H1 (cell line): ENCODE measurements at regions not wholly inside any gene's neighbourhood (a gene's known extent, or its start where the extent isn't known, plus 50 kb on each side); places are given as distances from the start of the nearest gene placed in this dataset.

ENCODE experiments used
- CTCF ChIA-PET: fragments of 300-600 bp; sonication (Branson Sonifier 250); formaldehyde crosslinking; loops from one replicate; lab custom pipeline; 2021; ENCODE audit not compliant: partially characterized antibody; lab: Charles Lee
- POLR2A ChIA-PET: fragments of 300-600 bp; sonication (Branson Sonifier 250); formaldehyde crosslinking; loops from one replicate; lab custom pipeline; 2021; ENCODE audit warnings: inconsistent platforms; ENCODE audit not compliant: partially characterized antibody; lab: Charles Lee
- DNase-seq, 2 experiments: peaks; one replicate each; pipeline versions ENCODE4 v3.0.0 to v3.0.0-alpha.2; 2010 to 2022; ENCODE audit warnings: low spot score in 2 of 2, low read depth in 1 of 2, mixed read lengths in 1 of 2
- FAIRE-seq: peaks from 2 replicates; lab custom pipeline; 2011; peaks lifted over from hg19 to GRCh38; lab: Jason Lieb, UNC
- H2AFZ ChIP-seq: 2 replicates; pipeline ENCODE4 v1.8.1; 2012; ENCODE audit warnings: low read length, inconsistent platforms
- H2AK5ac ChIP-seq: 2 replicates; pipeline ENCODE4 v1.6.1; 2013; ENCODE audit warnings: low read depth, low read length
- H2BK120ac ChIP-seq: replicated peaks from 2 replicates; pipeline ENCODE3; 2013; ENCODE audit warnings: low read depth, low read length, inconsistent platforms
- H2BK12ac ChIP-seq: 2 replicates; pipeline ENCODE4 v1.6.1; 2013; ENCODE audit warnings: low read depth, low read length
- H2BK15ac ChIP-seq: 2 replicates; pipeline ENCODE4 v1.6.1; 2013; ENCODE audit warnings: low read length
- H2BK20ac ChIP-seq: 2 replicates; pipeline ENCODE4 v1.6.1; 2013; ENCODE audit warnings: low read length
- H2BK5ac ChIP-seq: 2 replicates; pipeline ENCODE4 v1.6.1; 2013; ENCODE audit warnings: low read depth, low read length
- H3K14ac ChIP-seq: 2 replicates; pipeline ENCODE4 v1.6.1; 2013; ENCODE audit warnings: inconsistent platforms; ENCODE audit not compliant: insufficient read length
- H3K18ac ChIP-seq: 2 replicates; pipeline ENCODE4 v1.6.1; 2013; ENCODE audit warnings: low read length; ENCODE audit errors: extremely low read depth
- H3K23ac ChIP-seq: 2 replicates; pipeline ENCODE4 v1.6.1; 2013; ENCODE audit warnings: inconsistent platforms; ENCODE audit not compliant: insufficient read length
- H3K23me2 ChIP-seq: 2 replicates; pipeline ENCODE4 v1.6.1; 2013; ENCODE audit warnings: low read depth, low read length
- H3K27ac ChIP-seq: 2 replicates; pipeline ENCODE4 v1.6.1; 2011; ENCODE audit warnings: low read depth, low read length, inconsistent platforms
- H3K27me3 ChIP-seq, 4 experiments: replicated peaks in 1 of 4; 1 replicate in 1 of 4; 2 replicates in 3 of 4; pipeline versions ENCODE4 v1.6.1 to v1.8.1; 2011 to 2013; ENCODE audit warnings: low read length in 3 of 4, mild to moderate bottlenecking in 3 of 4, inconsistent platforms in 2 of 4, mixed read lengths in 2 of 4, moderate library complexity in 1 of 4; ENCODE audit not compliant: control insufficient read depth in 3 of 4, insufficient read depth in 3 of 4; ENCODE audit errors: extremely low read depth in 1 of 4
- H3K36me3 ChIP-seq, 4 experiments: 2 replicates each; pipeline versions ENCODE4 v1.6.1 to v1.8.1; 2011 to 2013; ENCODE audit warnings: mild to moderate bottlenecking in 4 of 4, low read length in 3 of 4, moderate library complexity in 2 of 4, control low read depth in 1 of 4, inconsistent platforms in 1 of 4; ENCODE audit not compliant: insufficient read depth in 4 of 4, control insufficient read depth in 2 of 4
- H3K4ac ChIP-seq: replicated peaks from 2 replicates; pipeline ENCODE3; 2013; ENCODE audit warnings: low read length, low read depth, mixed read lengths, inconsistent platforms; ENCODE audit not compliant: insufficient read length
- H3K4me1 ChIP-seq, 4 experiments: replicated peaks in 1 of 4; 1 replicate in 1 of 4; 2 replicates in 3 of 4; pipeline versions ENCODE4 v1.6.1 to v1.8.1; 2011 to 2013; ENCODE audit warnings: low read length in 3 of 4, inconsistent platforms in 2 of 4, mixed read lengths in 1 of 4; ENCODE audit not compliant: insufficient read depth in 4 of 4, control insufficient read depth in 3 of 4
- H3K4me2 ChIP-seq, 2 experiments: 2 replicates each; pipeline versions ENCODE4 v1.6.1 to v1.8.1; 2011 to 2013; ENCODE audit warnings: low read depth in 2 of 2, low read length in 2 of 2, control low read depth in 1 of 2, inconsistent platforms in 1 of 2, mild to moderate bottlenecking in 1 of 2; ENCODE audit not compliant: insufficient read depth in 1 of 2
- H3K4me3 ChIP-seq, 4 experiments: fragments of 200-600, 300-600 bp in 1 of 4; sonication (generic), shearing (Covaris generic), sonication (Bioruptor Twin) in 1 of 4; 2 replicates each; pipeline versions ENCODE4 v1.5.1 to v1.8.1; 2011 to 2016; ENCODE audit warnings: low read length in 4 of 4, low read depth in 3 of 4, control low read depth in 2 of 4, inconsistent platforms in 2 of 4, mild to moderate bottlenecking in 2 of 4, mixed read lengths in 1 of 4, moderate library complexity in 1 of 4; ENCODE audit not compliant: insufficient read depth in 2 of 4; ENCODE audit errors: extremely low read depth in 1 of 4
- H3K56ac ChIP-seq: replicated peaks from 2 replicates; pipeline ENCODE3; 2013; ENCODE audit warnings: low read depth, mild to moderate bottlenecking, mixed read lengths, low read length, inconsistent platforms; ENCODE audit not compliant: insufficient read length
- H3K79me1 ChIP-seq: 2 replicates; pipeline ENCODE4 v1.6.1; 2013; ENCODE audit warnings: low read depth, low read length, control low read depth
- H3K79me2 ChIP-seq, 2 experiments: 2 replicates each; pipeline versions ENCODE4 v1.6.1 to v1.8.1; 2012 to 2013; ENCODE audit warnings: low read length in 2 of 2, mild to moderate bottlenecking in 2 of 2, inconsistent platforms in 1 of 2; ENCODE audit not compliant: insufficient read depth in 2 of 2, control insufficient read depth in 1 of 2
- H3K9ac ChIP-seq, 4 experiments: replicated peaks in 1 of 4; 1 replicate in 1 of 4; 2 replicates in 3 of 4; pipeline versions ENCODE4 v1.6.1 to v1.8.1; 2011 to 2013; ENCODE audit warnings: low read depth in 3 of 4, low read length in 3 of 4, control low read depth in 2 of 4, mild to moderate bottlenecking in 2 of 4, moderate library complexity in 2 of 4, inconsistent platforms in 1 of 4; ENCODE audit errors: extremely low read depth in 1 of 4
- H3K9me3 ChIP-seq, 2 experiments: 2 replicates each; pipeline versions ENCODE4 v1.6.1 to v1.8.1; 2012 to 2013; ENCODE audit warnings: mild to moderate bottlenecking in 2 of 2, moderate library complexity in 2 of 2, control low read depth in 1 of 2, inconsistent platforms in 1 of 2, low read depth in 1 of 2, low read length in 1 of 2, mixed read lengths in 1 of 2; ENCODE audit not compliant: insufficient read depth in 2 of 2
- H4K20me1 ChIP-seq, 2 experiments: replicated peaks in 1 of 2; 2 replicates each; pipeline versions ENCODE3 to v1.8.1; 2011 to 2013; ENCODE audit warnings: inconsistent platforms in 2 of 2, low read length in 2 of 2, mild to moderate bottlenecking in 1 of 2; ENCODE audit not compliant: insufficient read depth in 2 of 2, control insufficient read depth in 1 of 2
- H4K5ac ChIP-seq: 2 replicates; pipeline ENCODE4 v1.6.1; 2013; ENCODE audit warnings: low read length, low read depth, mixed read lengths, inconsistent platforms; ENCODE audit not compliant: insufficient read length
- H4K8ac ChIP-seq: 2 replicates; pipeline ENCODE4 v1.8.0; 2013; ENCODE audit warnings: mild to moderate bottlenecking, moderate library complexity, low read length, inconsistent platforms; ENCODE audit not compliant: insufficient read depth; ENCODE audit errors: extremely low read depth
- H4K91ac ChIP-seq: replicated peaks from 2 replicates; pipeline ENCODE3; 2013; ENCODE audit warnings: low read length, mixed read lengths, inconsistent platforms; ENCODE audit not compliant: insufficient read length
- CBX8 ChIP-seq: fragments of 300-800, 300-1000 bp; sonication (generic); IDR thresholded peaks from 2 replicates; pipeline ENCODE4 v1.7.1; 2016; ENCODE audit warnings: low read depth, low read length, borderline replicate concordance
- GTF2F1 ChIP-seq: IDR thresholded peaks from 2 replicates; pipeline ENCODE4 v1.6.1; 2012; ENCODE audit warnings: low read depth, low read length, improper control_type of control experiment, borderline replicate concordance
- RAD21 ChIP-seq, 2 experiments: IDR thresholded peaks in 1 of 2; conservative IDR thresholded peaks in 1 of 2; 2 replicates each; pipeline ENCODE4 v1.6.1; 2011; ENCODE audit warnings: low read depth in 2 of 2, low read length in 2 of 2, improper control_type of control experiment in 1 of 2, inconsistent platforms in 1 of 2, mild to moderate bottlenecking in 1 of 2, moderate library complexity in 1 of 2
- WGBS, 2 experiments: shearing (Covaris generic) in 1 of 2; methylation state at CpG; one replicate each; pipeline versions ENCODE4 v1.1.6 to v1.1.7; 2013 to 2015; ENCODE audit warnings: low lambda C conversion rate in 2 of 2, mixed read lengths in 2 of 2, inconsistent platforms in 1 of 2, low coverage in 1 of 2, missing lambda C conversion rate in 1 of 2; ENCODE audit not compliant: insufficient replicate concordance in 2 of 2, insufficient coverage in 1 of 2, insufficient read length in 1 of 2; ENCODE audit errors: extremely low coverage in 1 of 2, missing lambda C conversion rate in 1 of 2; 5-methylcytosine and 5-hydroxymethylcytosine counted together

- Histone ChIP-seq H2BK12ac (no peak overlapping the region), H3K56ac (no peak overlapping the region), H3K14ac (no peak overlapping the region), H2BK20ac (no peak overlapping the region), H3K79me2 (no peaks in the 10 kb centered on the region), H2AK5ac (no peak overlapping the region), H3K4ac (no peak overlapping the region), H3K36me3 (no peaks in the 10 kb centered on the region), H3K4me2 (no peak overlapping the region), H3K4me1 (no peaks in the 10 kb centered on the region), H3K23ac (no peak overlapping the region), H3K4me3 (no peak overlapping the region), H2AFZ (no peak overlapping the region), H3K18ac (no peak overlapping the region), H3K27me3 (no peaks in the 10 kb centered on the region), H4K8ac (no peak overlapping the region), H2BK15ac (no peak overlapping the region), H3K9ac (no peak overlapping the region), H4K20me1 (no peaks in the 10 kb centered on the region), H2BK120ac (no peak overlapping the region), H4K91ac (no peak overlapping the region), H3K9me3 (peaks cover 3 to 6% of the 10 kb centered on the region in 2 experiments; a peak in 3 of 4 replicates), H2BK5ac (no peak overlapping the region), H4K5ac (no peak overlapping the region), H3K27ac (no peak overlapping the region), H3K79me1 (no peaks in the 10 kb centered on the region), H3K23me2 (no peaks in the 10 kb centered on the region)
- TF ChIP-seq RAD21 (IDR thresholded peaks at IDR 0.05 in 1 of 2, conservative IDR thresholded peaks at IDR 0.05 in 1 of 2; ENCODE audit: low read depth in 2 of 2, low read length in 2 of 2): peak; percentile 31 to 48
- no peak for TF ChIP-seq GTF2F1
- TF ChIP-seq CBX8: no peak
- DNase-seq: no peak
- POLR2A ChIA-PET: no interaction called here
- CTCF ChIA-PET: no interaction called here
- 94% methylated on average over 1 of the region's 1 CpG; no CpG with 5 or more reads in 1 of the 2 experiments for WGBS, 2 experiments
- FAIRE-seq: no peak
These were observed 358.3 kb upstream of the SALL1 start for GRCh38 chr16:51509336-51509735.
